GM13976 (cell line): ENCODE measurements at regions not wholly inside any gene's neighbourhood (a gene's known extent, or its start where the extent isn't known, plus 50 kb on each side); places are given as distances from the start of the nearest gene placed in this dataset.

Experiments used
- DNase-seq: peaks from one replicate; pipeline ENCODE4 v3.0.0; 2012; ENCODE audit warnings: low spot score
- CTCF ChIP-seq: IDR thresholded peaks from 2 replicates; pipeline ENCODE4 v1.5.1; 2012; ENCODE audit warnings: borderline replicate concordance, mild to moderate bottlenecking; ENCODE audit not compliant: insufficient read depth; ENCODE audit errors: extremely low read depth, missing control alignments, control extremely low read depth
- in situ Hi-C: fragments of 300-500 bp; cut with MboI; formaldehyde crosslinking; loops from one replicate; pipeline ENCODE4 v1.12.0; 2022; ENCODE audit warnings: low sequenced_read_pairs, mixed read lengths, inconsistent platforms; ENCODE audit not compliant: unreplicated experiment

GRCh38 chr15:62611002-62611401 is 431.5 kb upstream of the TPM1 start:
- in situ Hi-C loops, result no loop called here
- no peak for DNase-seq

GRCh38 chr15:62612183-62612733 is 430.3 kb upstream of the TPM1 start:
- TF ChIP-seq CTCF, result no peak
- DNase-seq, result no peak
- in situ Hi-C loops, result no loop called here

More at GRCh38 chr15:62611002-62611401, 431.5 kb upstream of the TPM1 start:
- no peak for TF ChIP-seq CTCF

GRCh38 chr15:62612771-62613170 is 429.8 kb upstream of the TPM1 start:
- in situ Hi-C loops, result no loop called here
- TF ChIP-seq CTCF, result no peak
- DNase-seq, result no peak

GRCh38 chr15:62616746-62617145 is 425.8 kb upstream of the TPM1 start:
- TF ChIP-seq CTCF, result no peak
- no peak for DNase-seq
- in situ Hi-C loops, result no loop called here

GRCh38 chr15:62617741-62618140 is 424.8 kb upstream of the TPM1 start:
- in situ Hi-C loops, result no loop called here
- no peak for DNase-seq
- no peak for TF ChIP-seq CTCF

- no peak for TF ChIP-seq CTCF
- in situ Hi-C loops, result no loop called here
- DNase-seq, result no peak
Measured at GRCh38 chr15:62618432-62618831, 424.1 kb upstream of the TPM1 start.
